A549 (cell line): ENCODE measurements at regions not wholly inside any gene's neighbourhood (a gene's known extent, or its start where the extent isn't known, plus 50 kb on each side); places are given as distances from the start of the nearest gene placed in this dataset.

Experiments used
- ATAC-seq, 2 experiments: fragments of 200-7000 bp in 1 of 2; fragments of >200 bp in 1 of 2; cut with Nextera tagmentation in 1 of 2; cut with Tn5 transposase in 1 of 2; 3 replicates each; pipeline versions ENCODE4 v1.8.0 to v1.9.1; 2018 to 2020; ENCODE audit warnings: mild to moderate bottlenecking in 1 of 2, moderate library complexity in 1 of 2
- CTCF ChIA-PET: fragments of 300-600 bp; sonication (Branson Sonifier 250); formaldehyde crosslinking; extraction: SDS; loops from one replicate; lab custom pipeline; 2021; ENCODE audit warnings: antibody characterized with exemption, inconsistent platforms; lab: Yijun Ruan, JAX
- POLR2A ChIA-PET: fragments of 350-600 bp; formaldehyde crosslinking; extraction: SDS; loops from one replicate; lab custom pipeline; 2021; ENCODE audit warnings: antibody characterized with exemption, inconsistent platforms; lab: Yijun Ruan, JAX
- DNase-seq, 2 experiments: peaks; one replicate each; pipeline versions ENCODE4 v3.0.0 to v3.0.0-alpha.2; 2011 to 2016; ENCODE audit warnings: low read depth in 1 of 2, low spot score in 1 of 2
- FAIRE-seq: peaks from 2 replicates; lab custom pipeline; 2011; peaks lifted over from hg19 to GRCh38; lab: Jason Lieb, UNC
- H3K27ac ChIP-seq, 2 experiments: fragments of >200 bp; sonication (Bioruptor Twin); formaldehyde crosslinking; 3 replicates each; pipeline ENCODE4 v1.5.1; 2016 to 2017
- H3K4me1 ChIP-seq: fragments of >200 bp; sonication (Bioruptor Twin); formaldehyde crosslinking; 3 replicates; pipeline ENCODE4 v1.6.1; 2016
- H3K4me2 ChIP-seq: fragments of >200 bp; sonication (Bioruptor Twin); formaldehyde crosslinking; 3 replicates; pipeline ENCODE4 v1.6.1; 2016
- H3K4me3 ChIP-seq: fragments of >200 bp; sonication (Bioruptor Twin); formaldehyde crosslinking; 3 replicates; pipeline ENCODE4 v1.5.1; 2016
- H3K9me3 ChIP-seq: fragments of >200 bp; sonication (Bioruptor Twin); formaldehyde crosslinking; 3 replicates; pipeline ENCODE4 v1.6.1; 2016
- EP300 ChIP-seq, 2 experiments: fragments of >200 bp; sonication (Bioruptor Twin); formaldehyde crosslinking; IDR thresholded peaks; 2 replicates in 1 of 2; 3 replicates in 1 of 2; pipeline ENCODE4 v1.6.1; 2016 to 2017
- FOSB ChIP-seq: fragments of 250-450 bp; sonication (Bioruptor Pico); IDR thresholded peaks from 2 replicates; pipeline ENCODE4 v1.5.0; 2020; ENCODE audit warnings: mild to moderate bottlenecking, moderate library complexity
- HES2 ChIP-seq: fragments of >200 bp; sonication (Bioruptor Twin); formaldehyde crosslinking; IDR thresholded peaks from 2 replicates; pipeline ENCODE4 v1.6.1; 2016
- HEYL ChIP-seq: fragments of 250-450 bp; sonication (Bioruptor Pico); IDR thresholded peaks from 2 replicates; pipeline ENCODE4 v1.8.0; 2021; ENCODE audit warnings: mild to moderate bottlenecking, moderate library complexity
- HOXA7 ChIP-seq: fragments of 250-450 bp; sonication (Bioruptor Pico); IDR thresholded peaks from 2 replicates; pipeline ENCODE4 v1.5.0; 2020; ENCODE audit warnings: mild to moderate bottlenecking, moderate library complexity
- HOXB5 ChIP-seq: fragments of 250-450 bp; sonication (Bioruptor Pico); IDR thresholded peaks from 2 replicates; pipeline ENCODE4 v1.5.0; 2020; ENCODE audit warnings: mild to moderate bottlenecking, moderate library complexity
- JUNB ChIP-seq: fragments of >200 bp; sonication (Bioruptor Twin); formaldehyde crosslinking; IDR thresholded peaks from 2 replicates; pipeline ENCODE4 v1.6.1; 2016
- KDM5A ChIP-seq: fragments of 200-600 bp; sonication (generic); IDR thresholded peaks from 2 replicates; pipeline ENCODE4 v1.6.1; 2016; ENCODE audit warnings: antibody characterized with exemption, mild to moderate bottlenecking
- MAFK ChIP-seq: fragments of 450-650 bp; IDR thresholded peaks from 2 replicates; pipeline ENCODE4 v1.6.1; 2014; ENCODE audit not compliant: partially characterized antibody
- MYC ChIP-seq: IDR thresholded peaks from 2 replicates; pipeline ENCODE4 v1.6.1; 2012; ENCODE audit warnings: mild to moderate bottlenecking, inconsistent platforms, low read length, improper control_type of control experiment, borderline replicate concordance
- NR3C1 ChIP-seq: fragments of >200 bp; sonication (Bioruptor Twin); formaldehyde crosslinking; IDR thresholded peaks from 3 replicates; pipeline ENCODE4 v1.6.1; 2017
- SMC3 ChIP-seq: fragments of >200 bp; sonication (Bioruptor Twin); formaldehyde crosslinking; IDR thresholded peaks from 3 replicates; pipeline ENCODE4 v1.6.1; 2018; ENCODE audit warnings: inconsistent platforms
- TFCP2L1 ChIP-seq: fragments of 250-450 bp; sonication (Bioruptor Pico); IDR thresholded peaks from 2 replicates; pipeline ENCODE4 v1.5.0; 2021; ENCODE audit warnings: mild to moderate bottlenecking
- ZC3H11A ChIP-seq: fragments of 450-650 bp; IDR thresholded peaks from 2 replicates; pipeline ENCODE4 v1.6.1; 2014; ENCODE audit warnings: antibody characterized with exemption, mild to moderate bottlenecking
- ZNF302 ChIP-seq: fragments of 250-450 bp; sonication (Bioruptor Pico); IDR thresholded peaks from 2 replicates; pipeline ENCODE4 v1.9.0; 2021; ENCODE audit warnings: inconsistent platforms, mild to moderate bottlenecking, moderate library complexity
- WGBS: methylation state at CpG from one replicate; pipeline ENCODE4 v1.1.6; 2017; ENCODE audit errors: missing lambda C conversion rate; 5-methylcytosine and 5-hydroxymethylcytosine counted together
- TF ChIP-seq, protein P1 (sequence below): fragments of 200-600 bp; sonication (generic); IDR thresholded peaks from 2 replicates; pipeline ENCODE4 v1.6.1; 2016; ENCODE audit warnings: antibody characterized with exemption, mild to moderate bottlenecking, moderate library complexity
- TF ChIP-seq, protein P2 (sequence below): fragments of 250-450 bp; sonication (Bioruptor Pico); IDR thresholded peaks from 2 replicates; pipeline ENCODE4 v1.5.0; 2021; ENCODE audit warnings: mild to moderate bottlenecking, moderate library complexity, borderline replicate concordance
- TF ChIP-seq, protein P3 (sequence below): IDR thresholded peaks from 2 replicates; pipeline ENCODE4 v1.6.1; 2012
- TF ChIP-seq, protein P4 (sequence below): fragments of >200 bp; sonication (Bioruptor Twin); formaldehyde crosslinking; IDR thresholded peaks from 3 replicates; pipeline ENCODE4 v1.6.1; 2016

DNA sequence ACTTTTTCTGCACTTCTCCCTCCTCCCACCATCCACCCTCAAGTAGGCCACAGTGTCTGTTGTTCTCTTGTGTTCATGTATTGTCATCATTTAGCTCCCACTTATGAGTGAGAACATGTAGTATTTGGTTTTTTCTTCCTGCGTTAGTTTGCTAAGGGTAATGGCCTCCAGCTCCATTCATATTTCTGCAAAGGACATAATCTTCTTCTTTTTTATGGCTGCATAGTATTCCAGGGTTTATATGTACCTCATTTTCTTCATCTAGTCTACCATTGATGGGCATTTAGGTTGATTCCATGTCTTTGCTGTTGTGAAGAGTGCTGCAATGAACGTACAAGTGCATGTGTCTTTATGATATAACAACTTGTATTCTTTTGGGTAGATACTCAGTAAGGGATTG is 230.4 kb downstream of the ARL4A start:
- Histone ChIP-seq H3K4me1 (peaks cover 12% of the 10 kb centered on the region; the same call in 2 of the 3 replicates), H3K27ac (no peak overlapping the region), H3K9me3 (no peaks in the 10 kb centered on the region), H3K4me2 (no peak overlapping the region), H3K4me3 (no peak overlapping the region)
- ATAC-seq (no peak), DNase-seq (no peak), FAIRE-seq (peak; percentile 13)
- ChIA-PET POLR2A (no interaction called here), CTCF (no interaction called here)
- 43% methylated on average over 2 of the region's 2 CpGs for WGBS
- TF ChIP-seq ZC3H11A = no peak
- TF ChIP-seq EP300 (IDR thresholded peaks at IDR 0.05) = no peak
- no peak for TF ChIP-seq JUNB
- TF ChIP-seq, protein P1, sequence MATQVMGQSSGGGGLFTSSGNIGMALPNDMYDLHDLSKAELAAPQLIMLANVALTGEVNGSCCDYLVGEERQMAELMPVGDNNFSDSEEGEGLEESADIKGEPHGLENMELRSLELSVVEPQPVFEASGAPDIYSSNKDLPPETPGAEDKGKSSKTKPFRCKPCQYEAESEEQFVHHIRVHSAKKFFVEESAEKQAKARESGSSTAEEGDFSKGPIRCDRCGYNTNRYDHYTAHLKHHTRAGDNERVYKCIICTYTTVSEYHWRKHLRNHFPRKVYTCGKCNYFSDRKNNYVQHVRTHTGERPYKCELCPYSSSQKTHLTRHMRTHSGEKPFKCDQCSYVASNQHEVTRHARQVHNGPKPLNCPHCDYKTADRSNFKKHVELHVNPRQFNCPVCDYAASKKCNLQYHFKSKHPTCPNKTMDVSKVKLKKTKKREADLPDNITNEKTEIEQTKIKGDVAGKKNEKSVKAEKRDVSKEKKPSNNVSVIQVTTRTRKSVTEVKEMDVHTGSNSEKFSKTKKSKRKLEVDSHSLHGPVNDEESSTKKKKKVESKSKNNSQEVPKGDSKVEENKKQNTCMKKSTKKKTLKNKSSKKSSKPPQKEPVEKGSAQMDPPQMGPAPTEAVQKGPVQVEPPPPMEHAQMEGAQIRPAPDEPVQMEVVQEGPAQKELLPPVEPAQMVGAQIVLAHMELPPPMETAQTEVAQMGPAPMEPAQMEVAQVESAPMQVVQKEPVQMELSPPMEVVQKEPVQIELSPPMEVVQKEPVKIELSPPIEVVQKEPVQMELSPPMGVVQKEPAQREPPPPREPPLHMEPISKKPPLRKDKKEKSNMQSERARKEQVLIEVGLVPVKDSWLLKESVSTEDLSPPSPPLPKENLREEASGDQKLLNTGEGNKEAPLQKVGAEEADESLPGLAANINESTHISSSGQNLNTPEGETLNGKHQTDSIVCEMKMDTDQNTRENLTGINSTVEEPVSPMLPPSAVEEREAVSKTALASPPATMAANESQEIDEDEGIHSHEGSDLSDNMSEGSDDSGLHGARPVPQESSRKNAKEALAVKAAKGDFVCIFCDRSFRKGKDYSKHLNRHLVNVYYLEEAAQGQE = no peak
- TF ChIP-seq, protein P2, sequence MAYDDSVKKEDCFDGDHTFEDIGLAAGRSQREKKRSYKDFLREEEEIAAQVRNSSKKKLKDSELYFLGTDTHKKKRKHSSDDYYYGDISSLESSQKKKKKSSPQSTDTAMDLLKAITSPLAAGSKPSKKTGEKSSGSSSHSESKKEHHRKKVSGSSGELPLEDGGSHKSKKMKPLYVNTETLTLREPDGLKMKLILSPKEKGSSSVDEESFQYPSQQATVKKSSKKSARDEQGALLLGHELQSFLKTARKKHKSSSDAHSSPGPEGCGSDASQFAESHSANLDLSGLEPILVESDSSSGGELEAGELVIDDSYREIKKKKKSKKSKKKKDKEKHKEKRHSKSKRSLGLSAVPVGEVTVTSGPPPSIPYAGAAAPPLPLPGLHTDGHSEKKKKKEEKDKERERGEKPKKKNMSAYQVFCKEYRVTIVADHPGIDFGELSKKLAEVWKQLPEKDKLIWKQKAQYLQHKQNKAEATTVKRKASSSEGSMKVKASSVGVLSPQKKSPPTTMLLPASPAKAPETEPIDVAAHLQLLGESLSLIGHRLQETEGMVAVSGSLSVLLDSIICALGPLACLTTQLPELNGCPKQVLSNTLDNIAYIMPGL (CRISPR knock-in tag) = no peak
- TF ChIP-seq KDM5A = no peak
- no peak for TF ChIP-seq MYC
- TF ChIP-seq ZNF302 (CRISPR knock-in tag) = no peak
- no peak for TF ChIP-seq HES2
- no peak for TF ChIP-seq HOXB5 (CRISPR knock-in tag)
- TF ChIP-seq HOXA7 (CRISPR knock-in tag) = no peak
- TF ChIP-seq, protein P3, sequence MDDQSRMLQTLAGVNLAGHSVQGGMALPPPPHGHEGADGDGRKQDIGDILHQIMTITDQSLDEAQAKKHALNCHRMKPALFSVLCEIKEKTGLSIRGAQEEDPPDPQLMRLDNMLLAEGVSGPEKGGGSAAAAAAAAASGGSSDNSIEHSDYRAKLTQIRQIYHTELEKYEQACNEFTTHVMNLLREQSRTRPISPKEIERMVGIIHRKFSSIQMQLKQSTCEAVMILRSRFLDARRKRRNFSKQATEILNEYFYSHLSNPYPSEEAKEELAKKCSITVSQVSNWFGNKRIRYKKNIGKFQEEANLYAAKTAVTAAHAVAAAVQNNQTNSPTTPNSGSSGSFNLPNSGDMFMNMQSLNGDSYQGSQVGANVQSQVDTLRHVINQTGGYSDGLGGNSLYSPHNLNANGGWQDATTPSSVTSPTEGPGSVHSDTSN = no peak

DNA sequence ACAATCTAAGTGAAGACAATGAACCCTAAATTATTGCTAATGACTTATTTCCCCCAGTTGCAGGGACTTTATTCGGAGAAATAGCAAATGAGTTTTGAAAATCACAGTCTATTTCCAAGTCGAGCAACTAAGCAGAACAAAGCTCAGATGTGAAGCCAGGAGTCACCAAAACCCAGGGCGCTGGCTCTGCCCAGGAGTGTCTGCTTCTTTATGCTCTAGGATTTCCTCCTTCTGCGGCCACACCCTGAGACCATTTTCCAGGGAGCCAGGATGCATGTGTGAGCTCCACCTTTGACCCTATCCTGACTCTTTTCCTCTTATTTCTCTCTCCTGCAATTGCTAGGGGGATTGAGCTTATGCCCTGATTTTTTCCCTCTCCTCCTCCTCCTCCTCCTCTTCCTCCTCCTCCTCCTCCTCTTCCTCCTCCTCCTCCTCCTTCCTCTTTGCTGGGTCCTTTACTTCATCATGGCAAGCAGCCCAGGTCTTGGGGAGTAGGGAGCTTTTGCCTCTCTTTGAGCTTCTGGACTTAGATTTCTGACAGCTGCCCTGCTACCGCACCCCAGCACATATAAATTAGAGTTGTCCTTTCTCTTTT is 234.4 kb downstream of the ARL4A start:
- ATAC-seq (peak in 1 of 2 experiments; percentile 68; a peak in 4 of 6 replicates), FAIRE-seq (peak; percentile 51), DNase-seq (peak in 1 of 2 experiments; percentile 40)
- Histone ChIP-seq H3K4me3 (no peak overlapping the region), H3K4me1 (peaks cover 12% of the 10 kb centered on the region; the same call in 2 of the 3 replicates), H3K9me3 (no peaks in the 10 kb centered on the region), H3K4me2 (peak overlapping the region; percentile 37), H3K27ac (no peak overlapping the region; a peak in 1 of 6 replicates)
- CTCF ChIA-PET = interaction anchor here (0.6 to 2.2 kb wide), 2 partner anchors 8 to 236 kb away, joined by 3 to 12 read pairs; no protein-coding TSS in a partner anchor
- POLR2A ChIA-PET = no interaction called here
- WGBS = 50% methylated on average over 5 of the region's 5 CpGs
- TF ChIP-seq, protein P4, sequence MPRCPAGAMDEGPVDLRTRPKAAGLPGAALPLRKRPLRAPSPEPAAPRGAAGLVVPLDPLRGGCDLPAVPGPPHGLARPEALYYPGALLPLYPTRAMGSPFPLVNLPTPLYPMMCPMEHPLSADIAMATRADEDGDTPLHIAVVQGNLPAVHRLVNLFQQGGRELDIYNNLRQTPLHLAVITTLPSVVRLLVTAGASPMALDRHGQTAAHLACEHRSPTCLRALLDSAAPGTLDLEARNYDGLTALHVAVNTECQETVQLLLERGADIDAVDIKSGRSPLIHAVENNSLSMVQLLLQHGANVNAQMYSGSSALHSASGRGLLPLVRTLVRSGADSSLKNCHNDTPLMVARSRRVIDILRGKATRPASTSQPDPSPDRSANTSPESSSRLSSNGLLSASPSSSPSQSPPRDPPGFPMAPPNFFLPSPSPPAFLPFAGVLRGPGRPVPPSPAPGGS = no peak
- no peak for TF ChIP-seq FOSB (CRISPR knock-in tag)
- no peak for TF ChIP-seq MAFK
- TF ChIP-seq JUNB = no peak
- TF ChIP-seq HEYL = no peak
- TF ChIP-seq NR3C1 = no peak
- no peak for TF ChIP-seq SMC3
- TF ChIP-seq TFCP2L1 = no peak
